H1 (cell line): ENCODE measurements at regions not wholly inside any gene's neighbourhood (a gene's known extent, or its start where the extent isn't known, plus 50 kb on each side); places are given as distances from the start of the nearest gene placed in this dataset.

ENCODE experiments used
- CTCF ChIA-PET: fragments of 300-600 bp; sonication (Branson Sonifier 250); formaldehyde crosslinking; loops from one replicate; lab custom pipeline; 2021; ENCODE audit not compliant: partially characterized antibody; lab: Charles Lee
- POLR2A ChIA-PET: fragments of 300-600 bp; sonication (Branson Sonifier 250); formaldehyde crosslinking; loops from one replicate; lab custom pipeline; 2021; ENCODE audit warnings: inconsistent platforms; ENCODE audit not compliant: partially characterized antibody; lab: Charles Lee
- DNase-seq, 2 experiments: peaks; one replicate each; pipeline versions ENCODE4 v3.0.0 to v3.0.0-alpha.2; 2010 to 2022; ENCODE audit warnings: low spot score in 2 of 2, low read depth in 1 of 2, mixed read lengths in 1 of 2
- FAIRE-seq: peaks from 2 replicates; lab custom pipeline; 2011; peaks lifted over from hg19 to GRCh38; lab: Jason Lieb, UNC
- H2AFZ ChIP-seq: 2 replicates; pipeline ENCODE4 v1.8.1; 2012; ENCODE audit warnings: low read length, inconsistent platforms
- H2AK5ac ChIP-seq: 2 replicates; pipeline ENCODE4 v1.6.1; 2013; ENCODE audit warnings: low read depth, low read length
- H2BK120ac ChIP-seq: replicated peaks from 2 replicates; pipeline ENCODE3; 2013; ENCODE audit warnings: low read depth, low read length, inconsistent platforms
- H2BK12ac ChIP-seq: 2 replicates; pipeline ENCODE4 v1.6.1; 2013; ENCODE audit warnings: low read depth, low read length
- H2BK15ac ChIP-seq: 2 replicates; pipeline ENCODE4 v1.6.1; 2013; ENCODE audit warnings: low read length
- H2BK20ac ChIP-seq: 2 replicates; pipeline ENCODE4 v1.6.1; 2013; ENCODE audit warnings: low read length
- H2BK5ac ChIP-seq: 2 replicates; pipeline ENCODE4 v1.6.1; 2013; ENCODE audit warnings: low read depth, low read length
- H3K14ac ChIP-seq: 2 replicates; pipeline ENCODE4 v1.6.1; 2013; ENCODE audit warnings: inconsistent platforms; ENCODE audit not compliant: insufficient read length
- H3K18ac ChIP-seq: 2 replicates; pipeline ENCODE4 v1.6.1; 2013; ENCODE audit warnings: low read length; ENCODE audit errors: extremely low read depth
- H3K23ac ChIP-seq: 2 replicates; pipeline ENCODE4 v1.6.1; 2013; ENCODE audit warnings: inconsistent platforms; ENCODE audit not compliant: insufficient read length
- H3K23me2 ChIP-seq: 2 replicates; pipeline ENCODE4 v1.6.1; 2013; ENCODE audit warnings: low read depth, low read length
- H3K27ac ChIP-seq: 2 replicates; pipeline ENCODE4 v1.6.1; 2011; ENCODE audit warnings: low read depth, low read length, inconsistent platforms
- H3K27me3 ChIP-seq, 4 experiments: replicated peaks in 1 of 4; 1 replicate in 1 of 4; 2 replicates in 3 of 4; pipeline versions ENCODE4 v1.6.1 to v1.8.1; 2011 to 2013; ENCODE audit warnings: low read length in 3 of 4, mild to moderate bottlenecking in 3 of 4, inconsistent platforms in 2 of 4, mixed read lengths in 2 of 4, moderate library complexity in 1 of 4; ENCODE audit not compliant: control insufficient read depth in 3 of 4, insufficient read depth in 3 of 4; ENCODE audit errors: extremely low read depth in 1 of 4
- H3K36me3 ChIP-seq, 4 experiments: 2 replicates each; pipeline versions ENCODE4 v1.6.1 to v1.8.1; 2011 to 2013; ENCODE audit warnings: mild to moderate bottlenecking in 4 of 4, low read length in 3 of 4, moderate library complexity in 2 of 4, control low read depth in 1 of 4, inconsistent platforms in 1 of 4; ENCODE audit not compliant: insufficient read depth in 4 of 4, control insufficient read depth in 2 of 4
- H3K4ac ChIP-seq: replicated peaks from 2 replicates; pipeline ENCODE3; 2013; ENCODE audit warnings: low read length, low read depth, mixed read lengths, inconsistent platforms; ENCODE audit not compliant: insufficient read length
- H3K4me1 ChIP-seq, 4 experiments: replicated peaks in 1 of 4; 1 replicate in 1 of 4; 2 replicates in 3 of 4; pipeline versions ENCODE4 v1.6.1 to v1.8.1; 2011 to 2013; ENCODE audit warnings: low read length in 3 of 4, inconsistent platforms in 2 of 4, mixed read lengths in 1 of 4; ENCODE audit not compliant: insufficient read depth in 4 of 4, control insufficient read depth in 3 of 4
- H3K4me2 ChIP-seq, 2 experiments: 2 replicates each; pipeline versions ENCODE4 v1.6.1 to v1.8.1; 2011 to 2013; ENCODE audit warnings: low read depth in 2 of 2, low read length in 2 of 2, control low read depth in 1 of 2, inconsistent platforms in 1 of 2, mild to moderate bottlenecking in 1 of 2; ENCODE audit not compliant: insufficient read depth in 1 of 2
- H3K4me3 ChIP-seq, 4 experiments: fragments of 200-600, 300-600 bp in 1 of 4; sonication (generic), shearing (Covaris generic), sonication (Bioruptor Twin) in 1 of 4; 2 replicates each; pipeline versions ENCODE4 v1.5.1 to v1.8.1; 2011 to 2016; ENCODE audit warnings: low read length in 4 of 4, low read depth in 3 of 4, control low read depth in 2 of 4, inconsistent platforms in 2 of 4, mild to moderate bottlenecking in 2 of 4, mixed read lengths in 1 of 4, moderate library complexity in 1 of 4; ENCODE audit not compliant: insufficient read depth in 2 of 4; ENCODE audit errors: extremely low read depth in 1 of 4
- H3K56ac ChIP-seq: replicated peaks from 2 replicates; pipeline ENCODE3; 2013; ENCODE audit warnings: low read depth, mild to moderate bottlenecking, mixed read lengths, low read length, inconsistent platforms; ENCODE audit not compliant: insufficient read length
- H3K79me1 ChIP-seq: 2 replicates; pipeline ENCODE4 v1.6.1; 2013; ENCODE audit warnings: low read depth, low read length, control low read depth
- H3K79me2 ChIP-seq, 2 experiments: 2 replicates each; pipeline versions ENCODE4 v1.6.1 to v1.8.1; 2012 to 2013; ENCODE audit warnings: low read length in 2 of 2, mild to moderate bottlenecking in 2 of 2, inconsistent platforms in 1 of 2; ENCODE audit not compliant: insufficient read depth in 2 of 2, control insufficient read depth in 1 of 2
- H3K9ac ChIP-seq, 4 experiments: replicated peaks in 1 of 4; 1 replicate in 1 of 4; 2 replicates in 3 of 4; pipeline versions ENCODE4 v1.6.1 to v1.8.1; 2011 to 2013; ENCODE audit warnings: low read depth in 3 of 4, low read length in 3 of 4, control low read depth in 2 of 4, mild to moderate bottlenecking in 2 of 4, moderate library complexity in 2 of 4, inconsistent platforms in 1 of 4; ENCODE audit errors: extremely low read depth in 1 of 4
- H3K9me3 ChIP-seq, 2 experiments: 2 replicates each; pipeline versions ENCODE4 v1.6.1 to v1.8.1; 2012 to 2013; ENCODE audit warnings: mild to moderate bottlenecking in 2 of 2, moderate library complexity in 2 of 2, control low read depth in 1 of 2, inconsistent platforms in 1 of 2, low read depth in 1 of 2, low read length in 1 of 2, mixed read lengths in 1 of 2; ENCODE audit not compliant: insufficient read depth in 2 of 2
- H4K20me1 ChIP-seq, 2 experiments: replicated peaks in 1 of 2; 2 replicates each; pipeline versions ENCODE3 to v1.8.1; 2011 to 2013; ENCODE audit warnings: inconsistent platforms in 2 of 2, low read length in 2 of 2, mild to moderate bottlenecking in 1 of 2; ENCODE audit not compliant: insufficient read depth in 2 of 2, control insufficient read depth in 1 of 2
- H4K5ac ChIP-seq: 2 replicates; pipeline ENCODE4 v1.6.1; 2013; ENCODE audit warnings: low read length, low read depth, mixed read lengths, inconsistent platforms; ENCODE audit not compliant: insufficient read length
- H4K8ac ChIP-seq: 2 replicates; pipeline ENCODE4 v1.8.0; 2013; ENCODE audit warnings: mild to moderate bottlenecking, moderate library complexity, low read length, inconsistent platforms; ENCODE audit not compliant: insufficient read depth; ENCODE audit errors: extremely low read depth
- H4K91ac ChIP-seq: replicated peaks from 2 replicates; pipeline ENCODE3; 2013; ENCODE audit warnings: low read length, mixed read lengths, inconsistent platforms; ENCODE audit not compliant: insufficient read length
- CBX5 ChIP-seq: fragments of 300-800, 300-1000 bp; sonication (generic); IDR thresholded peaks from 2 replicates; pipeline ENCODE4 v1.7.1; 2016; ENCODE audit warnings: antibody characterized with exemption, low read length, low read depth
- CTBP2 ChIP-seq: IDR thresholded peaks from 2 replicates; pipeline ENCODE4 v1.7.0; 2011; ENCODE audit warnings: borderline replicate concordance, mild to moderate bottlenecking, moderate library complexity, mixed read lengths, low read length; ENCODE audit not compliant: insufficient read depth, insufficient read length
- EP300 ChIP-seq, 2 experiments: IDR thresholded peaks; 1 replicate in 1 of 2; 2 replicates in 1 of 2; pipeline ENCODE4 v1.6.1; 2011 to 2012; ENCODE audit warnings: low read depth in 2 of 2, low read length in 2 of 2, mild to moderate bottlenecking in 2 of 2, borderline replicate concordance in 1 of 2, inconsistent platforms in 1 of 2, moderate library complexity in 1 of 2
- EZH2 ChIP-seq: fragments of 200-600 bp; sonication (generic); IDR thresholded peaks from 2 replicates; pipeline ENCODE4 v1.7.1; 2012; ENCODE audit warnings: low read depth, mild to moderate bottlenecking, moderate library complexity, low read length, inconsistent platforms; ENCODE audit not compliant: severe bottlenecking
- GABPA ChIP-seq: IDR thresholded peaks from 2 replicates; pipeline ENCODE4 v1.6.1; 2011; ENCODE audit warnings: mild to moderate bottlenecking, low read length, moderate library complexity, borderline replicate concordance; ENCODE audit not compliant: insufficient read depth
- KDM1A ChIP-seq: fragments of 200-600, 300-600 bp; sonication (generic); IDR thresholded peaks from 2 replicates; pipeline ENCODE4 v1.7.1; 2016; ENCODE audit warnings: mild to moderate bottlenecking, low read length, borderline replicate concordance
- POLR2AphosphoS5 ChIP-seq: IDR thresholded peaks from 2 replicates; pipeline ENCODE4 v1.6.1; 2011; ENCODE audit warnings: low read depth, low read length
- RFX5 ChIP-seq: IDR thresholded peaks from 2 replicates; pipeline ENCODE4 v1.6.1; 2011; ENCODE audit warnings: low read depth, low read length, improper control_type of control experiment, borderline replicate concordance
- SAP30 ChIP-seq: fragments of 300-600 bp; sonication (generic); IDR thresholded peaks from 2 replicates; pipeline ENCODE4 v1.7.1; 2012; ENCODE audit warnings: low read length, moderate library complexity, mild to moderate bottlenecking, inconsistent platforms; ENCODE audit not compliant: insufficient read depth, insufficient replicate concordance
- SP2 ChIP-seq: IDR thresholded peaks from 2 replicates; pipeline ENCODE4 v1.6.1; 2012; ENCODE audit warnings: mild to moderate bottlenecking, low read length, inconsistent platforms
- SUZ12 ChIP-seq: fragments of 200-600 bp; sonication (generic); IDR thresholded peaks from 2 replicates; pipeline ENCODE4 v1.6.1; 2012; ENCODE audit warnings: mild to moderate bottlenecking, inconsistent platforms, low read length, moderate library complexity, mixed read lengths
- TF ChIP-seq, protein P1 (sequence below): IDR thresholded peaks from 2 replicates; pipeline ENCODE4 v1.6.1; 2012; ENCODE audit warnings: inconsistent platforms

DNA sequence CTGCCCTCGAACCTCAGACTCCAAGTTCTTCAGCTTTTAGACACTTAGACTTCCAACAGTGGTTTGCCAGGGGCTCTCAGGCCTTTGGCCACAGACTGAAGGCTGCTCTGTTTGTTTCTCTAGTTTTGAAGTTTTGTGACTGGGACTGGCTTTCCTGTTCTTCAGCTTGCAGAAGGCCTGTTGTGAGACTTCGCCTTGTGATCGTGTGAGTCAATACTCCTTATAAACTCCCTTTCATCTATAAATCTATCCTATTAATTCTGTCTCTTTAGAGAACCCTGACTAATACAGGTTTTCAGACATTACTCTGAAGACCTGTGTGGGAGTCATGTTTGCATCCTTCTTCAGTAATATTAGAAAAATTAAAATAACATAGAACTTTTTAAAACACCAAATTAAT lies 289.1 kb downstream of the RMST start (continued):
- TF ChIP-seq SAP30, result no peak
- TF ChIP-seq, all 59 proteins: peak for 0

DNA sequence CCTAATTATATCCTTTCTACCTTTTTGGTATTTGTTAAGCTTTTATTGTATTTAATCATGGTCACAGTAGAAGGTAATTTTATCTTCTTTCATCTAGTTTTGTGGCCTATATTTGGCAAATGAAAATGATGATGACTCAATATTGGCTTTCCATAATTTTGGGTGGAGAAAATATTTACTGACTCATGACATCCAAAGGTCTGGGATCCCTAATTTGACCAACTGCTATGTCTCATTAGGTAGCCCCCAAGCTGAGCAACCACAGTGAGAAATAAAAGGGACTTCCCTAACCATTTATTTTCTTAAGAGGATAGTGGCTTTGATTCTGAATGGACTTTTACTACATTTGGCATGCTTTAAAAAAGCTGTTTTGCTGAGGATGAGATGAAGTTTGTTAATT lies 289.5 kb downstream of the RMST start:
- no peaks in the 10 kb centered on the region for H4K20me1 ChIP-seq
- peaks cover 0 to 4% (median 0%) of the 10 kb centered on the region in 4 experiments; a peak in 2 of 7 replicates for H3K4me1 ChIP-seq
- H3K36me3 ChIP-seq, result no peaks in the 10 kb centered on the region
- no peak overlapping the region for H4K8ac ChIP-seq
- H3K23ac ChIP-seq, result no peak overlapping the region
- no peaks in the 10 kb centered on the region for H3K79me2 ChIP-seq
- no peak overlapping the region for H3K18ac ChIP-seq
- H2BK12ac ChIP-seq, result no peak overlapping the region
- no peaks in the 10 kb centered on the region for H3K27me3 ChIP-seq
- H3K4me2 ChIP-seq, result no peak overlapping the region
- no peak overlapping the region for H3K27ac ChIP-seq
- no peak overlapping the region for H2AFZ ChIP-seq
- H4K91ac ChIP-seq, result no peak overlapping the region
- ChIA-PET POLR2A (no interaction called here), CTCF (no interaction called here)
- no peak overlapping the region for H3K56ac ChIP-seq
- no peak overlapping the region for H2BK120ac ChIP-seq
- H3K4me3 ChIP-seq, result no peak overlapping the region
- no peak for DNase-seq
- H2AK5ac ChIP-seq, result no peak overlapping the region
- no peak overlapping the region for H2BK5ac ChIP-seq
- H3K23me2 ChIP-seq, result no peaks in the 10 kb centered on the region
- no peak overlapping the region for H3K14ac ChIP-seq
- no peaks in the 10 kb centered on the region for H3K9me3 ChIP-seq
- H3K79me1 ChIP-seq, result no peaks in the 10 kb centered on the region
- H4K5ac ChIP-seq, result no peak overlapping the region
- no peak overlapping the region for H3K4ac ChIP-seq
- H2BK15ac ChIP-seq, result no peak overlapping the region
- no peak overlapping the region for H3K9ac ChIP-seq
- no peak for FAIRE-seq
- no peak overlapping the region for H2BK20ac ChIP-seq
- no peak for TF ChIP-seq SP2
- TF ChIP-seq POLR2AphosphoS5, result no peak
- TF ChIP-seq, protein P1, sequence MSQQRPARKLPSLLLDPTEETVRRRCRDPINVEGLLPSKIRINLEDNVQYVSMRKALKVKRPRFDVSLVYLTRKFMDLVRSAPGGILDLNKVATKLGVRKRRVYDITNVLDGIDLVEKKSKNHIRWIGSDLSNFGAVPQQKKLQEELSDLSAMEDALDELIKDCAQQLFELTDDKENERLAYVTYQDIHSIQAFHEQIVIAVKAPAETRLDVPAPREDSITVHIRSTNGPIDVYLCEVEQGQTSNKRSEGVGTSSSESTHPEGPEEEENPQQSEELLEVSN, result no peak
- no peak for TF ChIP-seq SUZ12
- no peak for TF ChIP-seq KDM1A
- no peak for TF ChIP-seq EZH2
- no peak for TF ChIP-seq CTBP2
- no peak for TF ChIP-seq CBX5
- no peak for TF ChIP-seq RFX5
- TF ChIP-seq GABPA, result no peak
- no peak for TF ChIP-seq SAP30
- no peak for TF ChIP-seq EP300 (IDR thresholded peaks at IDR 0.05; ENCODE audit: borderline replicate concordance in 1 of 2, low read depth in 2 of 2, low read length in 2 of 2)
